H9 (cell line): ENCODE measurements at regions not wholly inside any gene's neighbourhood (a gene's known extent, or its start where the extent isn't known, plus 50 kb on each side); places are given as distances from the start of the nearest gene placed in this dataset.

Experiments
- DNase-seq: peaks from one replicate; pipeline ENCODE4 v3.0.0-alpha.2; 2017
- H2AFZ ChIP-seq: one replicate; pipeline ENCODE4 v1.6.1; 2013; ENCODE audit warnings: mild to moderate bottlenecking, low read length, control low read depth, moderate library complexity
- H2AK5ac ChIP-seq: 2 replicates; pipeline ENCODE4 v1.6.1; 2013; ENCODE audit warnings: low read length, control low read depth, mixed read lengths; ENCODE audit not compliant: insufficient read length
- H2BK120ac ChIP-seq: one replicate; pipeline ENCODE4 v1.6.1; 2013; ENCODE audit warnings: low read depth, mild to moderate bottlenecking, low read length, control low read depth, inconsistent platforms; ENCODE audit not compliant: poor library complexity, severe bottlenecking
- H2BK12ac ChIP-seq: 2 replicates; pipeline ENCODE4 v1.6.1; 2013; ENCODE audit warnings: low read length, control low read depth, mixed read lengths, low read depth; ENCODE audit not compliant: insufficient read length
- H2BK15ac ChIP-seq: 2 replicates; pipeline ENCODE4 v1.6.1; 2013; ENCODE audit warnings: low read depth, low read length, control low read depth
- H2BK20ac ChIP-seq: one replicate; pipeline ENCODE4 v1.6.1; 2013; ENCODE audit warnings: low read depth, mild to moderate bottlenecking, low read length, control low read depth, inconsistent platforms; ENCODE audit not compliant: poor library complexity, severe bottlenecking
- H2BK5ac ChIP-seq: 2 replicates; pipeline ENCODE4 v1.6.1; 2013; ENCODE audit warnings: low read length, control low read depth, mixed read lengths; ENCODE audit not compliant: insufficient read length
- H3K14ac ChIP-seq: 2 replicates; pipeline ENCODE4 v1.6.1; 2013; ENCODE audit warnings: low read length, control low read depth; ENCODE audit not compliant: insufficient read depth
- H3K18ac ChIP-seq: 2 replicates; pipeline ENCODE4 v1.6.1; 2013; ENCODE audit warnings: low read depth, mild to moderate bottlenecking, mixed read lengths, low read length, control low read depth; ENCODE audit not compliant: insufficient read length
- H3K23ac ChIP-seq: 2 replicates; pipeline ENCODE4 v1.6.1; 2013; ENCODE audit warnings: low read length, control low read depth, mixed read lengths, low read depth; ENCODE audit not compliant: insufficient read length
- H3K23me2 ChIP-seq: 2 replicates; pipeline ENCODE4 v1.6.1; 2013; ENCODE audit warnings: low read depth, mild to moderate bottlenecking, mixed read lengths, low read length, control low read depth; ENCODE audit not compliant: insufficient read length, poor library complexity, severe bottlenecking
- H3K27ac ChIP-seq: 2 replicates; pipeline ENCODE4 v1.5.1; 2013; ENCODE audit warnings: low read length, control low read depth, mixed read lengths, low read depth; ENCODE audit not compliant: insufficient read length
- H3K27me3 ChIP-seq: 2 replicates; pipeline ENCODE4 v1.6.1; 2013; ENCODE audit warnings: low read length, control low read depth, inconsistent platforms; ENCODE audit not compliant: insufficient read depth
- H3K4ac ChIP-seq: 2 replicates; pipeline ENCODE4 v1.6.1; 2013; ENCODE audit warnings: low read depth, mild to moderate bottlenecking, control low read depth, inconsistent platforms, low read length, moderate library complexity
- H3K4me1 ChIP-seq: 2 replicates; pipeline ENCODE4 v1.6.1; 2013; ENCODE audit warnings: low read length, control low read depth, inconsistent platforms; ENCODE audit not compliant: insufficient read depth
- H3K4me2 ChIP-seq: 2 replicates; pipeline ENCODE4 v1.6.1; 2013; ENCODE audit warnings: low read length, control low read depth, mixed read lengths; ENCODE audit not compliant: insufficient read length, insufficient read depth
- H3K56ac ChIP-seq: 2 replicates; pipeline ENCODE4 v1.6.1; 2013; ENCODE audit warnings: low read depth, mild to moderate bottlenecking, mixed read lengths, low read length, control low read depth; ENCODE audit not compliant: insufficient read length
- H3K79me1 ChIP-seq: 2 replicates; pipeline ENCODE4 v1.6.1; 2013; ENCODE audit warnings: low read depth, mild to moderate bottlenecking, moderate library complexity, low read length, control low read depth, inconsistent platforms; ENCODE audit not compliant: insufficient read depth, poor library complexity, severe bottlenecking
- H3K79me2 ChIP-seq: 2 replicates; pipeline ENCODE4 v1.6.1; 2013; ENCODE audit warnings: low read length, control low read depth, inconsistent platforms; ENCODE audit not compliant: insufficient read depth
- H3K9ac ChIP-seq: 2 replicates; pipeline ENCODE4 v1.6.1; 2013; ENCODE audit warnings: low read length, control low read depth, mixed read lengths; ENCODE audit not compliant: insufficient read length; ENCODE audit errors: extremely low read depth
- H3K9me3 ChIP-seq: one replicate; pipeline ENCODE4 v1.6.1; 2013; ENCODE audit warnings: low read depth, low read length, inconsistent platforms; ENCODE audit not compliant: control insufficient read depth
- H3T11ph ChIP-seq: one replicate; pipeline ENCODE4 v1.6.1; 2013; ENCODE audit warnings: mild to moderate bottlenecking, low read length, control low read depth, inconsistent platforms
- H4K20me1 ChIP-seq: one replicate; pipeline ENCODE4 v1.6.1; 2013; ENCODE audit not compliant: control insufficient read depth, insufficient read length, insufficient read depth
- H4K5ac ChIP-seq: 2 replicates; pipeline ENCODE4 v1.6.1; 2013; ENCODE audit warnings: low read depth, mild to moderate bottlenecking, mixed read lengths, low read length, control low read depth; ENCODE audit not compliant: insufficient read length
- H4K8ac ChIP-seq: replicated peaks from 2 replicates; pipeline ENCODE4 v1.6.1; 2013; ENCODE audit warnings: low read length, control low read depth, mixed read lengths, low read depth; ENCODE audit not compliant: insufficient read length
- H4K91ac ChIP-seq: 2 replicates; pipeline ENCODE4 v1.6.1; 2013; ENCODE audit warnings: low read depth, mild to moderate bottlenecking, moderate library complexity, mixed read lengths, low read length, control low read depth; ENCODE audit not compliant: insufficient read length
- H3K27ac Mint-ChIP-seq, 3 experiments: 2 replicates in 2 of 3; 3 replicates in 1 of 3; pipeline ENCODE4 v1.8.0; 2020 to 2021; ENCODE audit warnings: mixed read lengths in 3 of 3, mild to moderate bottlenecking in 1 of 3, moderate library complexity in 1 of 3
- H3K27me3 Mint-ChIP-seq: 2 replicates; pipeline ENCODE4 v1.8.0; 2021; ENCODE audit warnings: low read depth, mild to moderate bottlenecking, moderate library complexity, mixed read lengths
- H3K36me3 Mint-ChIP-seq, 3 experiments: 2 replicates in 2 of 3; 3 replicates in 1 of 3; pipeline ENCODE4 v1.8.0; 2020 to 2021; ENCODE audit warnings: low read depth in 3 of 3, mixed read lengths in 3 of 3; ENCODE audit not compliant: insufficient read depth in 1 of 3
- H3K4me1 Mint-ChIP-seq, 2 experiments: 2 replicates each; pipeline ENCODE4 v1.8.0; 2020; ENCODE audit warnings: mixed read lengths in 2 of 2
- H3K4me3 Mint-ChIP-seq, 2 experiments: 2 replicates in 1 of 2; 3 replicates in 1 of 2; pipeline ENCODE4 v1.8.0; 2020 to 2021; ENCODE audit warnings: mild to moderate bottlenecking in 2 of 2, mixed read lengths in 2 of 2, moderate library complexity in 1 of 2
- H3K9me3 Mint-ChIP-seq, 2 experiments: 2 replicates in 1 of 2; 3 replicates in 1 of 2; pipeline ENCODE4 v1.8.0; 2020; ENCODE audit warnings: mild to moderate bottlenecking in 2 of 2, mixed read lengths in 2 of 2, moderate library complexity in 1 of 2
- CTCF ChIP-seq: fragments of 200-600 bp; sonication (generic); conservative IDR thresholded peaks from 3 replicates; pipeline ENCODE4 v1.8.0; 2021; ENCODE audit warnings: antibody characterized with exemption, mild to moderate bottlenecking
- WGBS: extraction: QIAGEN DNeasy Blood & Tissue Kit; methylation state at CpG from one replicate; pipeline ENCODE4 v1.1.7; 2013; ENCODE audit warnings: missing lambda C conversion rate, low lambda C conversion rate, mixed read lengths; ENCODE audit not compliant: insufficient read length; ENCODE audit errors: extremely low coverage; 5-methylcytosine and 5-hydroxymethylcytosine counted together

- Histone ChIP-seq H2AFZ (peak overlapping the region; percentile 1), H2BK12ac (no peak overlapping the region), H3K14ac (no peak overlapping the region), H3K23me2 (no peaks in the 10 kb centered on the region), H3K79me1 (no peaks in the 10 kb centered on the region), H2BK15ac (no peak overlapping the region), H2BK5ac (no peak overlapping the region), H3K9ac (no peak overlapping the region), H3K23ac (no peak overlapping the region), H3T11ph (no peak overlapping the region), H3K4me1 (0 out of 2 replicates have a peak, but pooled peaks cover 2% of the 10 kb centered on the region), H3K18ac (no peak overlapping the region), H4K91ac (no peak overlapping the region), H3K4ac (no peak overlapping the region), H3K79me2 (no peaks in the 10 kb centered on the region; the same call in 1 of the 2 replicates), H3K4me2 (no peak overlapping the region), H3K56ac (no peak overlapping the region), H4K20me1 (no peaks in the 10 kb centered on the region), H3K27me3 (no peaks in the 10 kb centered on the region), H2AK5ac (no peak overlapping the region), H4K5ac (no peak overlapping the region), H3K9me3 (no peaks in the 10 kb centered on the region), H4K8ac (no peak overlapping the region), H2BK20ac (no peak overlapping the region), H2BK120ac (no peak overlapping the region), H3K27ac (no peak overlapping the region)
- Mint-ChIP-seq H3K27ac (no peak overlapping the region), H3K36me3 (no peaks in the 10 kb centered on the region), H3K9me3 (no peaks in the 10 kb centered on the region), H3K4me3 (no peak overlapping the region), H3K4me1 (peaks cover 0 to 7% of the 10 kb centered on the region in 2 experiments; a peak in 2 of 4 replicates), H3K27me3 (no peaks in the 10 kb centered on the region; the same call in 1 of the 2 replicates)
- no peak for DNase-seq
- no peak for TF ChIP-seq CTCF
- WGBS: no CpG with 5 or more reads among the region's 5 CpGs
Observed at GRCh38 chr5:147055089-147055826, 176.7 kb upstream of the PPP2R2B start.
